ENCODE measurements at regions not wholly inside any gene's neighbourhood (a gene's known extent, or its start where the extent isn't known, plus 50 kb on each side); places are given as distances from the start of the nearest gene placed in this dataset.

GRCh38 chr4:132479543-132479942 lies 669.6 kb upstream of the PCDH10 start:
- no peak overlapping the region for H3K4me3 ChIP-seq (replicated peaks in 1 of 3; ENCODE audit: insufficient read depth in 1 of 3, low read depth in 2 of 3, low read length in 3 of 3)
- H3K4me2 ChIP-seq (ENCODE audit: low read depth, low read length), result no peak overlapping the region
- in situ Hi-C loops (cut with HindIII; ENCODE audit: extremely low pct_ligation_motif_present, low pct_unique_long_range_greater_than_20kb), result no loop called here
- BruUV-seq (replicated peaks), result no TSS peak
- H3K27ac ChIP-seq (ENCODE audit: extremely low read length, insufficient read depth, low read length), result no peak overlapping the region
- 3% methylated on average over 2 of the region's 2 CpGs for WGBS (ENCODE audit: low lambda C conversion rate)
- H4K20me1 ChIP-seq (ENCODE audit: insufficient read depth, low read length), result no peaks in the 10 kb centered on the region
- H3K79me2 ChIP-seq (ENCODE audit: insufficient read depth, low read length), result no peaks in the 10 kb centered on the region
- no peak overlapping the region for H2AFZ ChIP-seq (ENCODE audit: low read length)
- intact Hi-C loops (cut with micrococcal nuclease; ENCODE audit: unreplicated experiment), result no loop called here
- H3K9ac ChIP-seq (ENCODE audit: insufficient read depth, low read depth, low read length), result no peak overlapping the region
- DNase-seq (ENCODE audit: low spot score), result no peak
- no peaks in the 10 kb centered on the region for H3K4me1 ChIP-seq (ENCODE audit: insufficient read depth, low read length)
- FAIRE-seq, result no peak
- ATAC-seq, result no peak
- CTCF ChIA-PET (ENCODE audit: low intra/inter-chr PET ratio, low total read pairs), result no interaction called here
- 0 out of 2 replicates have a peak, but pooled peaks cover 6% of the 10 kb centered on the region for H3K9me3 ChIP-seq (ENCODE audit: low read length)
- POLR2A ChIA-PET, result no interaction called here
- no peaks in the 10 kb centered on the region for H3K27me3 ChIP-seq (ENCODE audit: control insufficient read depth in 1 of 2, insufficient read depth in 2 of 2, low read length in 2 of 2)
- no peaks in the 10 kb centered on the region for H3K36me3 ChIP-seq (replicated peaks in 1 of 2; ENCODE audit: control insufficient read depth in 1 of 2, insufficient read depth in 2 of 2, low read length in 2 of 2)
- TF ChIP-seq HDAC1 (CRISPR knock-in tag; IDR thresholded peaks at IDR 0.05) (no peak), PCBP1 (IDR thresholded peaks at IDR 0.05; ENCODE audit: borderline replicate concordance, low read depth, low read length) (no peak), POLR2AphosphoS2 (IDR thresholded peaks at IDR 0.05; ENCODE audit: low read depth, low read length) (no peak), KLF15 (CRISPR knock-in tag; IDR thresholded peaks at IDR 0.05; ENCODE audit: borderline replicate concordance) (no peak), TBX2 (CRISPR knock-in tag; IDR thresholded peaks at IDR 0.05; ENCODE audit: borderline replicate concordance) (no peak), SSRP1 (CRISPR knock-in tag; IDR thresholded peaks at IDR 0.05) (no peak), LCORL (IDR thresholded peaks at IDR 0.05) (no peak), LCORL (CRISPR knock-in tag; IDR thresholded peaks at IDR 0.05) (no peak), ZBTB7B (CRISPR knock-in tag; IDR thresholded peaks at IDR 0.05) (no peak), ZNF569 (CRISPR knock-in tag; IDR thresholded peaks at IDR 0.05; ENCODE audit: borderline replicate concordance) (no peak), ZNF597 (CRISPR knock-in tag; IDR thresholded peaks at IDR 0.05) (no peak), SNAPC4 (CRISPR knock-in tag; IDR thresholded peaks at IDR 0.05) (no peak), RFX1 (IDR thresholded peaks at IDR 0.05) (no peak), ZFP62 (CRISPR knock-in tag; IDR thresholded peaks at IDR 0.05) (no peak)
- TF ChIP-seq, protein P1, sequence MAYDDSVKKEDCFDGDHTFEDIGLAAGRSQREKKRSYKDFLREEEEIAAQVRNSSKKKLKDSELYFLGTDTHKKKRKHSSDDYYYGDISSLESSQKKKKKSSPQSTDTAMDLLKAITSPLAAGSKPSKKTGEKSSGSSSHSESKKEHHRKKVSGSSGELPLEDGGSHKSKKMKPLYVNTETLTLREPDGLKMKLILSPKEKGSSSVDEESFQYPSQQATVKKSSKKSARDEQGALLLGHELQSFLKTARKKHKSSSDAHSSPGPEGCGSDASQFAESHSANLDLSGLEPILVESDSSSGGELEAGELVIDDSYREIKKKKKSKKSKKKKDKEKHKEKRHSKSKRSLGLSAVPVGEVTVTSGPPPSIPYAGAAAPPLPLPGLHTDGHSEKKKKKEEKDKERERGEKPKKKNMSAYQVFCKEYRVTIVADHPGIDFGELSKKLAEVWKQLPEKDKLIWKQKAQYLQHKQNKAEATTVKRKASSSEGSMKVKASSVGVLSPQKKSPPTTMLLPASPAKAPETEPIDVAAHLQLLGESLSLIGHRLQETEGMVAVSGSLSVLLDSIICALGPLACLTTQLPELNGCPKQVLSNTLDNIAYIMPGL (CRISPR knock-in tag; IDR thresholded peaks at IDR 0.05; ENCODE audit: borderline replicate concordance in 1 of 2, low read depth in 1 of 2), result no peak

Data from HepG2 (cell line).